H9 (cell line): ENCODE measurements at regions not wholly inside any gene's neighbourhood (a gene's known extent, or its start where the extent isn't known, plus 50 kb on each side); places are given as distances from the start of the nearest gene placed in this dataset.

Source experiments
- DNase-seq: peaks from one replicate; pipeline ENCODE4 v3.0.0-alpha.2; 2017
- H2AFZ ChIP-seq: one replicate; pipeline ENCODE4 v1.6.1; 2013; ENCODE audit warnings: mild to moderate bottlenecking, low read length, control low read depth, moderate library complexity
- H2AK5ac ChIP-seq: 2 replicates; pipeline ENCODE4 v1.6.1; 2013; ENCODE audit warnings: low read length, control low read depth, mixed read lengths; ENCODE audit not compliant: insufficient read length
- H2BK120ac ChIP-seq: one replicate; pipeline ENCODE4 v1.6.1; 2013; ENCODE audit warnings: low read depth, mild to moderate bottlenecking, low read length, control low read depth, inconsistent platforms; ENCODE audit not compliant: poor library complexity, severe bottlenecking
- H2BK12ac ChIP-seq: 2 replicates; pipeline ENCODE4 v1.6.1; 2013; ENCODE audit warnings: low read length, control low read depth, mixed read lengths, low read depth; ENCODE audit not compliant: insufficient read length
- H2BK15ac ChIP-seq: 2 replicates; pipeline ENCODE4 v1.6.1; 2013; ENCODE audit warnings: low read depth, low read length, control low read depth
- H2BK20ac ChIP-seq: one replicate; pipeline ENCODE4 v1.6.1; 2013; ENCODE audit warnings: low read depth, mild to moderate bottlenecking, low read length, control low read depth, inconsistent platforms; ENCODE audit not compliant: poor library complexity, severe bottlenecking
- H2BK5ac ChIP-seq: 2 replicates; pipeline ENCODE4 v1.6.1; 2013; ENCODE audit warnings: low read length, control low read depth, mixed read lengths; ENCODE audit not compliant: insufficient read length
- H3K14ac ChIP-seq: 2 replicates; pipeline ENCODE4 v1.6.1; 2013; ENCODE audit warnings: low read length, control low read depth; ENCODE audit not compliant: insufficient read depth
- H3K18ac ChIP-seq: 2 replicates; pipeline ENCODE4 v1.6.1; 2013; ENCODE audit warnings: low read depth, mild to moderate bottlenecking, mixed read lengths, low read length, control low read depth; ENCODE audit not compliant: insufficient read length
- H3K23ac ChIP-seq: 2 replicates; pipeline ENCODE4 v1.6.1; 2013; ENCODE audit warnings: low read length, control low read depth, mixed read lengths, low read depth; ENCODE audit not compliant: insufficient read length
- H3K23me2 ChIP-seq: 2 replicates; pipeline ENCODE4 v1.6.1; 2013; ENCODE audit warnings: low read depth, mild to moderate bottlenecking, mixed read lengths, low read length, control low read depth; ENCODE audit not compliant: insufficient read length, poor library complexity, severe bottlenecking
- H3K27ac ChIP-seq: 2 replicates; pipeline ENCODE4 v1.5.1; 2013; ENCODE audit warnings: low read length, control low read depth, mixed read lengths, low read depth; ENCODE audit not compliant: insufficient read length
- H3K27me3 ChIP-seq: 2 replicates; pipeline ENCODE4 v1.6.1; 2013; ENCODE audit warnings: low read length, control low read depth, inconsistent platforms; ENCODE audit not compliant: insufficient read depth
- H3K4ac ChIP-seq: 2 replicates; pipeline ENCODE4 v1.6.1; 2013; ENCODE audit warnings: low read depth, mild to moderate bottlenecking, control low read depth, inconsistent platforms, low read length, moderate library complexity
- H3K4me1 ChIP-seq: 2 replicates; pipeline ENCODE4 v1.6.1; 2013; ENCODE audit warnings: low read length, control low read depth, inconsistent platforms; ENCODE audit not compliant: insufficient read depth
- H3K4me2 ChIP-seq: 2 replicates; pipeline ENCODE4 v1.6.1; 2013; ENCODE audit warnings: low read length, control low read depth, mixed read lengths; ENCODE audit not compliant: insufficient read length, insufficient read depth
- H3K56ac ChIP-seq: 2 replicates; pipeline ENCODE4 v1.6.1; 2013; ENCODE audit warnings: low read depth, mild to moderate bottlenecking, mixed read lengths, low read length, control low read depth; ENCODE audit not compliant: insufficient read length
- H3K79me1 ChIP-seq: 2 replicates; pipeline ENCODE4 v1.6.1; 2013; ENCODE audit warnings: low read depth, mild to moderate bottlenecking, moderate library complexity, low read length, control low read depth, inconsistent platforms; ENCODE audit not compliant: insufficient read depth, poor library complexity, severe bottlenecking
- H3K79me2 ChIP-seq: 2 replicates; pipeline ENCODE4 v1.6.1; 2013; ENCODE audit warnings: low read length, control low read depth, inconsistent platforms; ENCODE audit not compliant: insufficient read depth
- H3K9ac ChIP-seq: 2 replicates; pipeline ENCODE4 v1.6.1; 2013; ENCODE audit warnings: low read length, control low read depth, mixed read lengths; ENCODE audit not compliant: insufficient read length; ENCODE audit errors: extremely low read depth
- H3K9me3 ChIP-seq: one replicate; pipeline ENCODE4 v1.6.1; 2013; ENCODE audit warnings: low read depth, low read length, inconsistent platforms; ENCODE audit not compliant: control insufficient read depth
- H3T11ph ChIP-seq: one replicate; pipeline ENCODE4 v1.6.1; 2013; ENCODE audit warnings: mild to moderate bottlenecking, low read length, control low read depth, inconsistent platforms
- H4K20me1 ChIP-seq: one replicate; pipeline ENCODE4 v1.6.1; 2013; ENCODE audit not compliant: control insufficient read depth, insufficient read length, insufficient read depth
- H4K5ac ChIP-seq: 2 replicates; pipeline ENCODE4 v1.6.1; 2013; ENCODE audit warnings: low read depth, mild to moderate bottlenecking, mixed read lengths, low read length, control low read depth; ENCODE audit not compliant: insufficient read length
- H4K8ac ChIP-seq: replicated peaks from 2 replicates; pipeline ENCODE4 v1.6.1; 2013; ENCODE audit warnings: low read length, control low read depth, mixed read lengths, low read depth; ENCODE audit not compliant: insufficient read length
- H4K91ac ChIP-seq: 2 replicates; pipeline ENCODE4 v1.6.1; 2013; ENCODE audit warnings: low read depth, mild to moderate bottlenecking, moderate library complexity, mixed read lengths, low read length, control low read depth; ENCODE audit not compliant: insufficient read length
- H3K27ac Mint-ChIP-seq, 3 experiments: 2 replicates in 2 of 3; 3 replicates in 1 of 3; pipeline ENCODE4 v1.8.0; 2020 to 2021; ENCODE audit warnings: mixed read lengths in 3 of 3, mild to moderate bottlenecking in 1 of 3, moderate library complexity in 1 of 3
- H3K27me3 Mint-ChIP-seq: 2 replicates; pipeline ENCODE4 v1.8.0; 2021; ENCODE audit warnings: low read depth, mild to moderate bottlenecking, moderate library complexity, mixed read lengths
- H3K36me3 Mint-ChIP-seq, 3 experiments: 2 replicates in 2 of 3; 3 replicates in 1 of 3; pipeline ENCODE4 v1.8.0; 2020 to 2021; ENCODE audit warnings: low read depth in 3 of 3, mixed read lengths in 3 of 3; ENCODE audit not compliant: insufficient read depth in 1 of 3
- H3K4me1 Mint-ChIP-seq, 2 experiments: 2 replicates each; pipeline ENCODE4 v1.8.0; 2020; ENCODE audit warnings: mixed read lengths in 2 of 2
- H3K4me3 Mint-ChIP-seq, 2 experiments: 2 replicates in 1 of 2; 3 replicates in 1 of 2; pipeline ENCODE4 v1.8.0; 2020 to 2021; ENCODE audit warnings: mild to moderate bottlenecking in 2 of 2, mixed read lengths in 2 of 2, moderate library complexity in 1 of 2
- H3K9me3 Mint-ChIP-seq, 2 experiments: 2 replicates in 1 of 2; 3 replicates in 1 of 2; pipeline ENCODE4 v1.8.0; 2020; ENCODE audit warnings: mild to moderate bottlenecking in 2 of 2, mixed read lengths in 2 of 2, moderate library complexity in 1 of 2
- WGBS: extraction: QIAGEN DNeasy Blood & Tissue Kit; methylation state at CpG from one replicate; pipeline ENCODE4 v1.1.7; 2013; ENCODE audit warnings: missing lambda C conversion rate, low lambda C conversion rate, mixed read lengths; ENCODE audit not compliant: insufficient read length; ENCODE audit errors: extremely low coverage; 5-methylcytosine and 5-hydroxymethylcytosine counted together
- TF ChIP-seq, protein P1 (sequence below): fragments of 200-600 bp; sonication (generic); conservative IDR thresholded peaks from 3 replicates; pipeline ENCODE4 v1.8.0; 2021; ENCODE audit warnings: antibody characterized with exemption, mild to moderate bottlenecking

- no CpG with 5 or more reads among the region's 9 CpGs for WGBS
- Mint-ChIP-seq H3K36me3 (no peaks in the 10 kb centered on the region), H3K27ac (no peak overlapping the region), H3K27me3 (no peaks in the 10 kb centered on the region), H3K4me3 (no peak overlapping the region), H3K9me3 (no peaks in the 10 kb centered on the region; a peak in 1 of 5 replicates), H3K4me1 (0 out of 4 replicates have a peak, but pooled peaks cover 2 to 4% of the 10 kb centered on the region in 2 experiments)
- Histone ChIP-seq H3K4me1 (no peaks in the 10 kb centered on the region), H2BK5ac (no peak overlapping the region), H3K9me3 (no peaks in the 10 kb centered on the region), H2AFZ (no peak overlapping the region), H2BK20ac (no peak overlapping the region), H3K56ac (no peak overlapping the region), H3K18ac (no peak overlapping the region), H3K27me3 (no peaks in the 10 kb centered on the region), H4K91ac (no peak overlapping the region), H3K9ac (no peak overlapping the region), H3K23me2 (no peaks in the 10 kb centered on the region), H3K27ac (no peak overlapping the region), H3K4ac (no peak overlapping the region), H3K79me2 (no peaks in the 10 kb centered on the region), H2BK12ac (no peak overlapping the region), H2BK120ac (no peak overlapping the region), H4K8ac (no peak overlapping the region), H3K79me1 (no peaks in the 10 kb centered on the region), H2AK5ac (no peak overlapping the region), H3K4me2 (no peak overlapping the region), H4K5ac (no peak overlapping the region), H4K20me1 (no peaks in the 10 kb centered on the region), H2BK15ac (no peak overlapping the region), H3K23ac (no peak overlapping the region), H3K14ac (no peak overlapping the region), H3T11ph (no peak overlapping the region)
- TF ChIP-seq, protein P1, sequence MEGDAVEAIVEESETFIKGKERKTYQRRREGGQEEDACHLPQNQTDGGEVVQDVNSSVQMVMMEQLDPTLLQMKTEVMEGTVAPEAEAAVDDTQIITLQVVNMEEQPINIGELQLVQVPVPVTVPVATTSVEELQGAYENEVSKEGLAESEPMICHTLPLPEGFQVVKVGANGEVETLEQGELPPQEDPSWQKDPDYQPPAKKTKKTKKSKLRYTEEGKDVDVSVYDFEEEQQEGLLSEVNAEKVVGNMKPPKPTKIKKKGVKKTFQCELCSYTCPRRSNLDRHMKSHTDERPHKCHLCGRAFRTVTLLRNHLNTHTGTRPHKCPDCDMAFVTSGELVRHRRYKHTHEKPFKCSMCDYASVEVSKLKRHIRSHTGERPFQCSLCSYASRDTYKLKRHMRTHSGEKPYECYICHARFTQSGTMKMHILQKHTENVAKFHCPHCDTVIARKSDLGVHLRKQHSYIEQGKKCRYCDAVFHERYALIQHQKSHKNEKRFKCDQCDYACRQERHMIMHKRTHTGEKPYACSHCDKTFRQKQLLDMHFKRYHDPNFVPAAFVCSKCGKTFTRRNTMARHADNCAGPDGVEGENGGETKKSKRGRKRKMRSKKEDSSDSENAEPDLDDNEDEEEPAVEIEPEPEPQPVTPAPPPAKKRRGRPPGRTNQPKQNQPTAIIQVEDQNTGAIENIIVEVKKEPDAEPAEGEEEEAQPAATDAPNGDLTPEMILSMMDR: peak; percentile 83
- DNase-seq: peak; percentile 38
Observed at GRCh38 chr18:5073026-5073944, 123.8 kb downstream of the AKAIN1 start.
